CD4-positive, alpha-beta T cell treated with Interleukin-12 subunit alpha and Interleukin-12 subunit beta, for 1 hour (primary cell): ENCODE measurements at regions not wholly inside any gene's neighbourhood (a gene's known extent, or its start where the extent isn't known, plus 50 kb on each side); places are given as distances from the start of the nearest gene placed in this dataset.

ENCODE experiments used
- DNase-seq: peaks from one replicate; pipeline ENCODE4 v3.0.0-alpha.2; 2020

DNA sequence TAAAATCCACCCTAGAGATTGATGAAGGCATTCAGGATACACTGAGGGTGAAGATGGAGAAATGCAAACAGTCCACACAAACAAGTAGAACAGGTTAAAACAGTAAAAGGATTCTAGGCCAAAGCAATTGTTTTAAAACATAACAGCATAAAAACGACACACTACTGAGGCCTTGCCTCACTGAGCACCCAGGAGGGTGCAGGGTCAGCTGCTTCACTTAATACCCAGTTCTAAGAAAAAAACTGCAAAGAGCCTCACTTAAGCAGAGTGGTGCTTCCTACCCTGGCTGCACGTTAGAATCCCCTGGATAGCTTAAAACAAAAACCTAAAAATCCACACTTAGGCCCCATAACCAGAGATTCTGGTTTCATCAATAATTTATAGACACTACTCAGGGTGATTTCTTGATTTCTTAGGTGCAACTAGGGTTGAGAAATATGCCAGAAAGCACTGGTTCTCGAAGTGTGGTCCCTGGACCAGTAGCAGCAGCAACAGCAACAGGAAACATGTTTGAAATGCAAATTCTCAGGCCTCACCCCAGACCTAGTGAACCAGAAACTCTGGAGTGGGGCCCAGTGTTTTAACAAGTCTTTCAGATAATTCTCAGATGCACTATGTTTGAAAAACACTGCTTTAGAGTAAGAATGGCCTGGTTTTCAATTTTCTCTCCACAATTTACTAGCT, 279.1 kb downstream of the ZEB2 start:
- no peak for DNase-seq

DNA sequence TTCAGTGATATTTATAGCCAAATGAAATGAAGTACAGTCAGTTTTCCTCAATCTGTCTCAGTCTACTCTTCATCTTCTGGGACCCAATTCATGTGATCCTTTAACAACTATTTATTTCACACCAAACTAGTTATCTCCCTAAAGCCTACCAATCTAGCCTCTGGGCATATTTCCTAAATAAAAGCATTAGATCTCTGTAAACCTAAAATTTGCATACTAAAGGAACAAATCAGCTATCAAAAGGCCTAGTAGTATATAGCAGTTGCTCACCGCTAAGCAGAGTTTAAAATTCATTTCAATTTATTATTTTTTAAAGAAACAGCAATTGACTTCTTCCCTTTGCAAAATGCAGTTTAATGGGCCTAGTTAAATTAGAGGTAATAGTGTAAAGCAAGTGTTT, 280.2 kb downstream of the ZEB2 start:
- DNase-seq: no peak

DNA sequence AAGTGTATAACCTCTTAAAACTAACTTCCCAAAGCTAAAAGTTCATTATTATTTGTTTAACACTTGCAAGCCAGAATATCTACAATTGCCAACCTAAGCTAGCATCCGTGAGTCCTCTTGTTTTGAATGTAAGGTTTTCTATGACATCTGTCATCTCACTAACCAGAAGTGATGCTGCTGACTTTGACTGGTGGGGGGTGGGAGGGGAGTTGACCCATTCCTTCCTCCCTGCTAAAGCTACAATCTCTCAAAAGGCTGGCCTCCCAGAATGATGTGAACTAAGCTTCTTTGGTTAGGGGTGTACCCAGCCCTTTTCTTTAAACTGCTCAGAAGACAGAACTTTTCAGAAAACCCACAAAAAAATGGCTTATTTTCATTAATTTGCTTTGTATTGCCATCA, 280.6 kb downstream of the ZEB2 start:
- DNase-seq: no peak

DNA sequence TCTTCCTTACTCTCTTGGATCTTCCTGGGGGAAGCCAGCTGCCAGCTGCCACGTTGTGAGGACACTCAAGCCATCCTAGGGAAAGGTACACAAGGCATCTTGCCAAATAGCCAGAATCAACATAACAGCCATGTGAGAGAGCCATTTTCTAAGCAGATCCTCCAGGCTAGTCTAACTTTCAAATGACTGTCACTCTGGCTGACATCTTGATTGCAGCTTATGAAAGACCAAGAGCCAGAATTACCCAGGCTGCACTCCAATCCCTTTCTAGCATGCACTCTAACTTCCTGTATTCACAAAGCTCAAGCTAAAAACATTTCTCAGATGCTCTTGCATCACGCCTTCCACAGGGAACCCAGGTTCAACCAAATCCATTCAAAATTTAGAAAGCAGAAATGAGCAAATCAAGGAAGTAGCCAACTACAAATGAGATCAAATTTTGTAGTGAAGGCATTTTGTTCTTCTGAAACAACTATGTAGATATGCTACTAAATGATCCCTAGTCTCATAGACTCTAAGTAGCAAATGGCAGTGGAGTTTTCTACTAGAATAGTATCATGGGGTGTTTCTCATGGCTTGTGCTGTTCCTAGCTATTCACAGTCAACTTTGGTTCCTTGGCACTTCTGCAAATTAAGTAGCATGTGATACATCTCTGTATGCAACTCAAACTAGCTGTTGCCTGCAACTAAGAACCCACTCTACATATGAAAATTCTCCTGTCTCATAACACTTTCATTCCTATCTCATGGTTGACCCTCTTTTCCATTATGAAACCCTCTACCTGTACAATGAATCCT, 281.9 kb downstream of the ZEB2 start:
- DNase-seq: no peak

DNA sequence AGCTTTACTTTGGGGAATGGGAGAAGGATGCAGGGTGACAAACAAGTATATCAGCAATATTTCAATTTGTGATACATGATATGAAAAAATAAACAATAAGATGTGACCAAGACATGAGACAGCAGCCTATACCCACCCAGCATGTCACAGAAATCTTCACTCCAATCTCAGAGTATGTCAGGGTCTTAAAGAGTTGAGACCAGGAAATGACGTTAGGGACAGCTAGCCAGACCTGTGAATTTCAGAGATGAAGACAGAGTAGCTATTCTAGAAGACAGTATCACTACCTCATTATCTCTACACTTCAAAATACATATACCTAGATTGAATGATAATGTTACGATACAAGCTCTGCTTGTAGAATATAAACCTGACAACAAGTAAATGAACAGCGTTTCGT, 282.8 kb downstream of the ZEB2 start:
- DNase-seq: no peak

DNA sequence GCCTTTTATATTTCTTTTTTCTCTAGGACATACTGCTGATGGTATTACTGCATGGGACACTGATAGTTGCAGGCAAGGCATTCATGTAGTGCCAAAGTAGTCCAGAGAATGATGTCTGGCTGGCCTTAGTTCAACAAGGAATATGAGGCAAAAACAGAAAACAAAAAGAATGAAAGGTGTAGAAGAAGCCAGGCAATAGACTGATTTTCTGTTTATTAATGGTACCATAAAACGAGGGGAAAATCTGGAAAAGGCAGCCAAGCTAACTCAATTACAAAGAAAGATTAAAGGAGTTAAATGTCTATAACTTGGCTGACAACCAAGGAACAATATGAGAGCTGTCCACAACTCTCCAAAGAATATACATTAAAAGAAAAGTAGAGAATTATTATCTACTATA, 284.9 kb downstream of the ZEB2 start:
- DNase-seq: no peak

DNA sequence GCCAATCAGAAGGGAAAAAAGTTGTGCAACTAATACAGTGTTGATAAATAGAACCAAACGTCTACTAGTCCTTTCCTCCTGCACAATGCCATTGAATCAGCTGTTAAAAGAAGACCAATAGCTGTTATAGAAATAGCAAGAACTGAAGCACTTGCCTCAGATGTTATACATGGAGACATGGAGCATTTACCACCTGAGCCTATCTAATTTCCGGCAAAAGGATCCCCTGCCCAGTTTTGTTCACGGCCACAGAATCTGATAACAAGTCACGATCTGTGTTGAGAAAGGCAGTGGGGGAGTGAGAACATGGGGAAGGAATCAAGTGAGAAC, 285.4 kb downstream of the ZEB2 start:
- DNase-seq: peak; percentile 9

DNA sequence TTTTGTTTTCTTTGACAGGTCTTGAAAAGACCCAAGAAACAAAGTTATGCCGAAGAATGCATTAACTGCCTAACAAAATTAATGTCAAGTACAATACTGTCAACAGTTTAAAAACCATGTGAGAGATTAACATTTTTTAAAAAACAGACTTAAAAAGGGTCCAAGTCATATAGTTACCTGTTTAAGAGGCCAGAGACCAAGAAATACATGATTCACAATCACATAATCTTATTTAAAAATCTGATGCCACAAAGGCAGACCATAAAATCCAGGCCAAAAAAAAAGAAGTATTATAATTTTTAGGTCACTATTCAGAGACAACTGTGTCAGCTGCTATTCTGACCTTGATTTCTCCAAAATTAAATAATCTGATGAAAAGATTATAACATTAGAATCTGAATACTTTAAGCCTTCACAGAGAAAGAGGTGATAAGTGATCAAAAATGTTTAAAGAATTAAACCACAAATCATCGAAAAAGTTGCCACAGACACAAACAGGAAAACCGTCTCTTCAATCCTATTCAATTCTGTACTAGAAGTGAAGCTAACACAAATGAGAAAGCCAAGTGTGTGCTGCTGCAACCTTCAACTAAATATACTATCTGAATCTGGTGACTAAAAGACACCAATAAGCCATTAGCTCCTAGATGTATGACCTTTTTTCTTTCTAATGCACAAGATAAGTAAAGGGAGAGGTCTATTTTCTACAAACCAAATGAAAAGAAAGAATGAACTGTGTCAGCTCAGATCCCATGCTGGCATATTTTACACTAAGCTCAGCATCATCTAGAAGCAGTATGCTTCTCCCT, 286.0 kb downstream of the ZEB2 start:
- DNase-seq: peak; percentile 15

DNA sequence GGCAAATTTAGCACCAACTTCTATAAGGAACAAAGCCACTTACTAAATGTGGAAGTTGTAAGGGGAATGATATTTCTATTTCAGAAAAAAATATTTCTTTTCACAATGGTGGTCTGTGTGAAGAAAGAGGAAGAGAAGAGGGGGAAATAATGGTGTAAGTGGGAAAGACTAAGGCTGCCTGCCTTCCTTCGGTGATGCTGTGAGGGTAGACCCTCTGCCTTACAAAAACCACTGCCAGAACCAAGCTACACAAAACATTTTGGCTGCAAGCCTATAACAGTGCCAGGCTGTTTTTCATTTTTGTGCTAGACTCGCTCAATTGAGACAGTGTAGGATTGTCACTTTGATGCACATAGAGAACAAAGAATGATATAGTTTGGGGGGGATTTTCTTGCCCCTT, 286.6 kb downstream of the ZEB2 start:
- no peak for DNase-seq

DNA sequence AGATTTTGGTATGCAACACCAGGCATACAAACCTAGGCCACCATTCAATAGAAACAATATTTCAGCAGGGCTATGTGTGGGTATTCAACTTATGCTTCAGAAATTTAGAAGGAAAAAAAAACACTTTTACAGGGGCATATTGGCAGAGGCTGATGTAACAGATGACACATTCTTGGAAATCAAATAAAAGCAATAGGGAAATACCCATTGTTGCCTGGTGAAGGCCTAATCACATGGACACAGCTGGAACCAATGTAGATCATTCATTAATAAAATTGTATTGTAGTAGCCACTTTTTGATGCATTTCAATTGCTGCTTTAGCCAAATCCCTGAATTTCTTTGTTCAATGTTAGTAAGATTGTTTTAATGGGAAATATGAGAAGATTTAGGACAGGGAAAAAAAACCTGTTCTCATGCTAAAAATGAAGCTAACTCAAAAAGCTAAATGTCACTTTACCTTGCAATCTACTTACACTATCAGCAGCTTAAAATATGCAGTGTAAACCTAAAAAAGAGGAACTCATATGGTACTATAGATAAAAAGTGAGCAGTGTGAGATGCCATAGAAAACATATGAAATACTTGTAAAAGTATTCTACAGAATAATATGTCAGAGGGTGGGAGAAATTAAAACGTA, 289.4 kb downstream of the ZEB2 start:
- DNase-seq: no peak

DNA sequence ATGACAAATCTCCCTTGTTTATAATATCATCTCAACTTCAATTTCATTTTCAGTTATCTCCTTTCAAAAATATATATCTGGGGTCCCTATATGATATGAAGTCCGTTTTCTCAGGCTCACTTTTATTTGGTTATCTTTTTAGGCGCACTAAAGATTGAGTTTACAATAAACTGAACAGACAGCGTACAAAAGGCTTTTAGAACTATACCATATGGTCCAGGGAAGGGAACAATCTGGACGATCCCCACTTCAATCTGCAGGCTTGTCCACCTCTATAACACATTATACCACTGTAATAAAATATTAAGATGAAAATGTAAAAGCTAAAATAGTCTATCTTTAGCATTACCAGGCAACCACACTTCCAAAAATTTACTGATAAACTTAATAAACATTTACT, 289.9 kb downstream of the ZEB2 start:
- DNase-seq: no peak

DNA sequence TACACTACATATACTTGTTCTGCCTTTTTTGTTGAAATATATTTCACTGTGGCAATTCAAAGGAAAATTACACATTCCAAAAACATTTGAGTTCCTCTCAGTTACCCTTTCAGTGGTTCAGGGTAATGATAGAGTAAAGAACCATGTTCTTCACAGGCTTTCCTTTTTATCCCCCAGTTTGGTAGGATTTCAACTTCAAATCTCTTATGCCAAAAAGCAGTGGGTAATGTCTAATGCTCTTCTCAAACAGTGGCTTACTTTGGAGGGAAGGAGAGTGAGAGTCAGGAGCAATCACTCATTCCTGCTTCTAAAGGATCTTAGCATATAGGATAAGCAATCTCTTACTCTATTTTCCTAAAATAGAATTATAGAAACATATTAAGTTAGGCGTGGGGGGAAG, 290.6 kb downstream of the ZEB2 start:
- DNase-seq: no peak

DNA sequence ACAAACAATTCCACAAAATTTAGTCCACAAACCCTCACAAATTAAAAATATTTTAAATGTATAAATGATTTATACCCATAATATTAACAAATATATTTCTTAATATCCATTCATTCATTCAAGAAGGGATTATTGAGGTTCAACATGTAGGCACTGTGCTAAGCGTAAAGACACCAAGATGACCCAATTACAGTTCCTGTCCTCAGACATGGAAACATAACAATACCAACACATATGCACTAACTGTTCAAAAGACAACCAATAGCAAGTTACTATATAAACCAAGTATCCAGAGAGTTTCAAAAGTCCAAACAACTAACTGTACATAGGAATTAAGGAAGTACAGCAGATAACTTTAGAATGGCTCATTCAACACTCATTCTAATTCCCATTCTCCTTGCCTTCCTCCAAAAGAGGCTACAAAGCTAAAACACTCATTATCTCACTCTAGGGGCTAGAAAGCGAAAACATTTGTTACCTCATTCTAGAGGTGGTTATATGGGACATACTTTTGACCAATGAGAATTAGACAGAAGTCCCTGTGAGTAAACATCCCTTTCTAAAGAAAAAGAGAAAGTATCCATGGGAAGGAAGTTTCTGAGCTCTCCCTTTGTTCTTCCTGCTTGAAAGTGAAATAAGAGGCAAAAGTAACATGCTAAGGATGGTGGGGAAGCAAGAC, 292.4 kb downstream of the ZEB2 start:
- no peak for DNase-seq

DNA sequence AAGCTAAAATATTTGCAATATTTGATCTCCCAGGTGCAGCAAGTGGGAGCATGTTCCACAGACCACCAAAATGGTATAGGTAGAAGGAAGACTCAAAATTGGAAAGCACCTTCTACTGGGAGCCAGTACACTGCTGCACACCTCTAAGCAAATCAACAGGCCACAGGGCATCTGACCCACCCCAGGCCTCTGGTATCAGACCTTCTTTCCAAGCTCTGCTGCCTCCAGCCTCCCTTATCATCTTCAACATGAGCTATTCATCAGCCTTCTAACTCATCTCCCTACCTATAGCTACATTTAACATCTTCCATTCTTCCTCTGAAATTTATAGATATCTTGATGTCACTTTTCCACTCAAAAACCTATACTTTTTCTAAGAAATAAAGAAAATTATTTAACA, 294.8 kb downstream of the ZEB2 start:
- DNase-seq: no peak

DNA sequence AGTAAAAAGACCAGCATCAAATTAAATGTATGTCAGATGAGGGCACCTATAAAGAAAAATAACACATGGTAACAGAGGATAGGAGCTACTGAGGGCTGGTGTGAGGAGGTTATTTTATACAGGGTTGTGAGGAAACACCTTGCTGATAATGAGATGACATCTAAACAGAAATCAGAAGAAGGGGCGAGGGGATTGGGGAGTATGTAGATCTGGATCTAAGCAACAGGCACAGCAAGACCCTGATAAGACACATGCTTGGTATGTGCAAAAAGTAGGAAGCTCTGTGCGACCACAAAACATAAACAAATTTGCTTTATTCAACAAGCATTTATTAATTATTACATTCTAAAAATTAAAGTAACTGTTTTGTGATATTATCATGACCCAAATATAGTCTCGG, 295.4 kb downstream of the ZEB2 start:
- no peak for DNase-seq

DNA sequence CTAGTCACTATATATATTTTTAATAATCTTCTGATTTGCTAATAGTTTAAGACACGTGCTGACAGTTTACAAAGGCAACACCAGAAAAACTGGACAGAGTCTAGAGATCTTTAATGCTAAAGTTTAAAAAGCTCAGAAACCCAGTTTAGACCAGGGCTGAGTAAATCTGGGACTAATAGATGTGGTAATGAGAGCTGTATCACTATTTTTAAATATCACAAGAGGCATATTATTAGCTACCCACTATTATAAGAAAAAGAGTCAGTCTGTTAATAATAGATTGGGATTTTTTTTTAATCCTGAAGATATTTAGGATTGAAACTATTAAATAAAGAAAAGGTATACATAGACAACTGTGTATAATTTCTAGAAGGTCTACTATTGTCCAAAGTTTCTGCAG, 299.9 kb downstream of the ZEB2 start:
- no peak for DNase-seq

DNA sequence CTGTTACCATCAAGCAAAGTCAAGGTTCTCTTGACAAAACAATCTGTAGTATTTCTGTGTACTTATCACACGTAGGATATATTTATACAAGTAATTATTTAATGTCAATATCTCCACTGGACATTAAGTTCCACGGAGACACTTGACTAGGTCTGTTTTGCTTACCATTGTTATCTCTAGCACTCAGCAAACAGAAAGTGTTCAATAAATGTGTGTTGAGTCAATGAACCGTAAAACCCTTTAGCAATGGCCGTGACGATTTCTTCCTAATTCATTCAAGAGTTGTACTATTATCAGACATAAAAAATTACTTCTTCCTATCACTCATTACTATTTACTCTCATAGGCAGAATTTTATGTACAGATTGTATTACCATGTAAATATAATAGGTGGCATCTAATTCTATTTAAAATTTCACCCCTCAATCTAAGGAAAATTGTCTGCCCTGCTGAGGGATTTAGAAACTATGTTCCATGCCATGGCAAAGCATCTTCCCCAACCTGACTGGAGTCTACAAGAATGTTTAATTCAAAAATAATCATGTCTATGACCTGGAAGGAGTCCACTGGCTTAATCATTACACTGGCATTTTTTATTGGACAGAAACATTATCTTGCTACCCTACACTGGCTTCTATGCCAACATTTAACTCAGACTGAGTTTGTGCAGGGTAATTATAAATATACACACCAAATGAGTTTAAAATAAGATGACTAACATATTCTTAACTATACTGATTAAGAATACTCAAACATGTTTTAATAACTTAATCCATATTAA, 301.9 kb downstream of the ZEB2 start:
- no peak for DNase-seq

DNA sequence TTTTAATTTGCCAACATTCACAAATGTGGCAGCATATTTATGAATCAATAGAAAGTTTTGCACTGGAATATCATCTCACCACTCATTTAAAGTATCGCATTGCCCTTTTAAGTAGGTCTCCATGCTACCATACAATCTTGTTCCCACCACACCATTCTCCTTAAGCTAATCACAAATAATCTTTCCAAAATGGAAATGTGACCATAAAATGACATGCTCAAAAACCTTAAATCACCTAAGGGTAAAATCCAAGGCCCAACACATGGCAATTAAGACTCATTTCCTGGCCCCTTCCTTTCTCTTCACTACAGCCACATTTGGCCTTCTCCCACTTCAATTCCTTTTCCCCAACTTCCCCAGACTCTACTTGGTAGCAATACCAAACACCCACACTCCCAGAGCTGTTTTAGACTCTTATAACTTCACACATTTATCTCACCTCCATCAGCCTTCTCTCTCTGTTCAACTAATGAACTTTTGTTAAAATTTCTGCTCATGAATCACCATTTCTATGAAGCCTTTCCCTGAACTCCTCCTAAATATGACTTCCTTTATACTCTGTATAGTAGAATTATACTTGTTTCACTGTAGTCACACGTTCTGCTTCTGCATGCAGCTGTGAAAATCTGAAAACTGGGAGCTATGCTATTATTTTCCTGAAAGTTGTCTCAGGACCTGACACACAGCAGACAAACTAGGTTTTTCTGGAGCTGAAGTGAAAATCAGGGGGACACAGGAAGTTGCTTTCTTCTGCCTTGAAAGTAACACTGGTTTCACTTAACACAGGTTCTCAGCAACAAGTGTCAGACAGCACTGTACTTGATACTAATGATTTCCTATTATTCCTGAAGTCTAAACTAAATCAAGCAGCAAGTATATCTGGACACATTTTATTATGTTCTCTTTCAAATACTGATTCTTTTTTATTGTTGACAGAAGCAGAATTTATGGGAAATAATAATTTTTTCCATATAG, 303.9 kb downstream of the ZEB2 start:
- no peak for DNase-seq

DNA sequence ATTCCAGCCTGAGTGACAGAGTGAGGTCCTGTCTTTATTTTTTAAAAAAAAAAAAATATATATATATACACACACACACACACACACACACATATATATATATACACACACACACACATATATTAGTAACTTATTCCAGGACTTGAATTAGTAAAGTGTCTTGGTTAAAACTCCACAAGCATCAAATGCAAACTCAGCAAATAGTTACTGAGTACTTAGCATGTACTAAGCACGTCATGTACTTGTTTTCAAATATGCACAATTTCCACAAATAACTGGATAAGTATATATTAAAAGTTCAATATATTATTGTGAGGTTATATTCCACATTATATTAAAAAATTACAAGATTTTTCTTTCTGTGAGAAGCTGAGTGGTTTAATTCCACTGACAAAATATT, 304.7 kb downstream of the ZEB2 start:
- no peak for DNase-seq

DNA sequence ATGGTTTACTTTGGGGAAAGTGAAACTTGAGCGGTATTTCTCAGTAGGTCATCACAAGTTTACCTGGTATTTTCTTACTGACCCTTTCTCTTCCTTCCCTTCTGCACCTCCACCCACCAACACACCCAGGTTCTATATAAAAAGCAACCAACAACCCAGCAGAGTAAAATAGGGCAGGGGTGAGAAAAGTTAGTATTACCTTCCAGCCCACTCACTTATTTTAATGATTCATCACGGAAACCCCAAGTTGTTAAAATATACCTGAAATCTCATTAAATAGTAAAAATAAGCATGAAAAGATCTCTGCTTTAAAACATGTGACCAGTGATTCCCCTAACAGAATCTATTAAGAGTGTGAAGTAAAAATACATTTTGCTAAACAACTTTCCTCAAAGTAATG, 306.1 kb downstream of the ZEB2 start:
- DNase-seq: peak; percentile 15

DNA sequence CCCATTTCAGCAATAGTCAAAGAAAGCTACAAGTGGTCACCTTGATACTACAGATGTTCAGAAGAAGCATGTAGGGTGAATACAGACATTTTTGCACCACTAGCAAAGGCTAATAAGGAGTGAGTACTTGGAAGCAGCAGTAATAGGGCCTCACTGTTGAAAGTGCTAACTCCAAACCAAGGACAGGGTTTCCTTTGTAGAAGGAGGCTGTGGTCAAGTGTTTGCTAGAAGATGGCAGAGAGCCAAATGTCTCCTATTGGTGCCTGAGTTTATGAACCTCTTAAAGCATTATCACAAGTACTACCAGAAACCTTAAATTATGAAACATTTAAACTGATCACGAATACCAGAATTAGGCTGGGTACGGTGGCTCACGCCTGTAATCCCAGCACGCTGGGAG, 308.1 kb downstream of the ZEB2 start:
- DNase-seq: no peak
